IMR-90 (cell line): ENCODE measurements at regions not wholly inside any gene's neighbourhood (a gene's known extent, or its start where the extent isn't known, plus 50 kb on each side); places are given as distances from the start of the nearest gene placed in this dataset.

Source experiments
- ATAC-seq: fragments of 200-7000 bp; cut with Tn5 transposase; 2 replicates; pipeline ENCODE4 v1.9.1; 2020; ENCODE audit warnings: low read depth, mild to moderate bottlenecking, moderate library complexity
- BruUV-seq: library from RNA; stranded (reverse); fragments of 400-500 nt; replicated peaks from 2 replicates; lab custom pipeline; 2021; lab: Mats Ljungman, UMichigan
- CTCF ChIA-PET: fragments of 300-600 bp; formaldehyde crosslinking; extraction: SDS; loops from one replicate; lab custom pipeline; 2021; ENCODE audit warnings: antibody characterized with exemption; lab: Yijun Ruan, JAX
- POLR2A ChIA-PET: fragments of 300-600 bp; sonication (Branson Sonifier 250); formaldehyde crosslinking; loops from one replicate; lab custom pipeline; 2022; ENCODE audit warnings: antibody characterized with exemption; ENCODE audit not compliant: unreplicated experiment; lab: Charles Lee
- DNase-seq: peaks from one replicate; pipeline ENCODE4 v3.0.0; 2013
- H2AFZ ChIP-seq: replicated peaks from 2 replicates; pipeline ENCODE3; 2013; ENCODE audit warnings: low read length, mild to moderate bottlenecking; ENCODE audit not compliant: poor library complexity
- H2AK5ac ChIP-seq: 2 replicates; pipeline ENCODE4 v1.6.1; 2013; ENCODE audit warnings: low read depth, low read length, inconsistent platforms
- H2AK9ac ChIP-seq: replicated peaks from 2 replicates; pipeline ENCODE3; 2013; ENCODE audit warnings: mild to moderate bottlenecking, low read depth, low read length, moderate library complexity; ENCODE audit not compliant: poor library complexity
- H2BK120ac ChIP-seq: 2 replicates; pipeline ENCODE4 v1.6.1; 2013; ENCODE audit warnings: low read depth, low read length, inconsistent platforms
- H2BK15ac ChIP-seq: 3 replicates; pipeline ENCODE4 v1.6.1; 2013; ENCODE audit warnings: low read depth, low read length, inconsistent platforms
- H2BK20ac ChIP-seq: 2 replicates; pipeline ENCODE4 v1.6.1; 2013; ENCODE audit warnings: low read depth, mild to moderate bottlenecking, inconsistent platforms, low read length, moderate library complexity
- H2BK5ac ChIP-seq: 2 replicates; pipeline ENCODE4 v1.6.1; 2013; ENCODE audit warnings: mild to moderate bottlenecking, low read depth, low read length, inconsistent platforms; ENCODE audit not compliant: poor library complexity, severe bottlenecking
- H3K14ac ChIP-seq: replicated peaks from 2 replicates; pipeline ENCODE4 v1.6.1; 2013; ENCODE audit warnings: low read depth, low read length, inconsistent platforms
- H3K18ac ChIP-seq: 2 replicates; pipeline ENCODE4 v1.6.1; 2013; ENCODE audit warnings: low read depth, low read length, control low read depth
- H3K23ac ChIP-seq: 2 replicates; pipeline ENCODE4 v1.6.1; 2013; ENCODE audit warnings: low read depth, low read length, inconsistent platforms
- H3K27ac ChIP-seq: 2 replicates; pipeline ENCODE4 v1.5.1; 2013; ENCODE audit warnings: mild to moderate bottlenecking, control low read depth, low read length; ENCODE audit not compliant: insufficient read depth
- H3K27me3 ChIP-seq: 2 replicates; pipeline ENCODE4 v1.6.1; 2013; ENCODE audit warnings: low read length; ENCODE audit not compliant: control insufficient read depth, insufficient read depth
- H3K36me3 ChIP-seq: 2 replicates; pipeline ENCODE4 v1.6.1; 2013; ENCODE audit warnings: low read length, mixed read lengths; ENCODE audit not compliant: control insufficient read depth, insufficient read depth
- H3K4ac ChIP-seq: 2 replicates; pipeline ENCODE4 v1.6.1; 2013; ENCODE audit warnings: low read depth, low read length, inconsistent platforms
- H3K4me1 ChIP-seq: 2 replicates; pipeline ENCODE4 v1.6.1; 2013; ENCODE audit warnings: low read length, mixed read lengths; ENCODE audit not compliant: control insufficient read depth, insufficient read depth
- H3K4me2 ChIP-seq: 2 replicates; pipeline ENCODE4 v1.6.1; 2013; ENCODE audit warnings: low read depth, mild to moderate bottlenecking, control low read depth, low read length, moderate library complexity
- H3K4me3 ChIP-seq: 2 replicates; pipeline ENCODE4 v1.5.1; 2013; ENCODE audit warnings: low read depth, mild to moderate bottlenecking, control low read depth, low read length, moderate library complexity; ENCODE audit not compliant: insufficient read depth
- H3K56ac ChIP-seq: 2 replicates; pipeline ENCODE4 v1.6.1; 2013; ENCODE audit warnings: low read length, inconsistent platforms; ENCODE audit not compliant: insufficient read depth; ENCODE audit errors: extremely low read depth
- H3K79me1 ChIP-seq, 2 experiments: 2 replicates each; pipeline ENCODE4 v1.6.1; 2013; ENCODE audit warnings: low read length in 2 of 2, inconsistent platforms in 1 of 2, low read depth in 1 of 2
- H3K9ac ChIP-seq: 2 replicates; pipeline ENCODE4 v1.6.1; 2013; ENCODE audit warnings: low read depth, low read length, control low read depth
- H3K9me1 ChIP-seq: 2 replicates; pipeline ENCODE4 v1.6.1; 2013; ENCODE audit warnings: low read length, inconsistent platforms; ENCODE audit not compliant: insufficient read depth
- H3K9me3 ChIP-seq: 2 replicates; pipeline ENCODE4 v1.6.1; 2013; ENCODE audit warnings: low read length; ENCODE audit not compliant: control insufficient read depth, insufficient read depth
- H4K20me1 ChIP-seq: 2 replicates; pipeline ENCODE4 v1.6.1; 2013; ENCODE audit warnings: low read length, inconsistent platforms; ENCODE audit not compliant: insufficient read depth
- H4K5ac ChIP-seq: 2 replicates; pipeline ENCODE4 v1.6.1; 2013; ENCODE audit warnings: mild to moderate bottlenecking, low read depth, low read length, control low read depth
- H4K8ac ChIP-seq, 2 experiments: 2 replicates each; pipeline ENCODE4 v1.6.1; 2013; ENCODE audit warnings: low read depth in 2 of 2, low read length in 2 of 2, control low read depth in 1 of 2, inconsistent platforms in 1 of 2
- H4K91ac ChIP-seq: 2 replicates; pipeline ENCODE4 v1.6.1; 2013; ENCODE audit warnings: low read depth, low read length, inconsistent platforms; ENCODE audit not compliant: insufficient read depth
- ELK1 ChIP-seq: fragments of 150-350 bp; IDR thresholded peaks from 2 replicates; pipeline ENCODE4 v1.6.1; 2016; ENCODE audit warnings: low read depth, mild to moderate bottlenecking, low read length, moderate library complexity, borderline replicate concordance
- MXI1 ChIP-seq: IDR thresholded peaks from 2 replicates; pipeline ENCODE4 v1.6.1; 2012; ENCODE audit warnings: low read depth, mild to moderate bottlenecking, low read length, moderate library complexity, borderline replicate concordance
- RAD21 ChIP-seq: IDR thresholded peaks from 2 replicates; pipeline ENCODE4 v1.6.1; 2012; ENCODE audit warnings: low read length, improper control_type of control experiment
- RCOR1 ChIP-seq: IDR thresholded peaks from 2 replicates; pipeline ENCODE4 v1.6.1; 2012; ENCODE audit warnings: mild to moderate bottlenecking, low read length, improper control_type of control experiment; ENCODE audit not compliant: insufficient replicate concordance
- RFX5 ChIP-seq: IDR thresholded peaks from 2 replicates; pipeline ENCODE4 v1.8.0; 2012; ENCODE audit warnings: low read depth, mild to moderate bottlenecking, low read length, moderate library complexity
- WGBS, 2 experiments: methylation state at CpG; one replicate each; pipeline versions ENCODE4 v1.1.5 to v1.1.7; 2013; ENCODE audit warnings: missing lambda C conversion rate in 2 of 2; ENCODE audit not compliant: insufficient read length in 1 of 2; ENCODE audit errors: extremely low coverage in 2 of 2; 5-methylcytosine and 5-hydroxymethylcytosine counted together
- dilution Hi-C: fragments of 300-500 bp; cut with HindIII; formaldehyde crosslinking; loops from one replicate; pipeline ENCODE4 v1.14.3; 2018; ENCODE audit warnings: low sequenced_read_pairs; ENCODE audit not compliant: unreplicated experiment
- in situ Hi-C: fragments of 300-500 bp; cut with MboI; formaldehyde crosslinking; loops from 3 replicates; pipeline ENCODE4 v1.14.3; 2019; ENCODE audit warnings: low sequenced_read_pairs, inconsistent platforms, mixed read lengths
- intact Hi-C: fragments of 100-400 bp; cut with micrococcal nuclease; formaldehyde crosslinking; loops from 2 replicates; pipeline ENCODE4 v1.10.0; 2022

GRCh38 chr13:109906976-109907375, 120.6 kb upstream of the IRS2 start:
- no peak overlapping the region for H4K5ac ChIP-seq
- POLR2A ChIA-PET: no interaction called here
- peaks cover 1% of the 10 kb centered on the region; the same call in 1 of the 2 replicates for H3K4me1 ChIP-seq
- no peak overlapping the region for H3K27ac ChIP-seq
- in situ Hi-C loops (no loop called here), intact Hi-C loops (no loop called here), dilution Hi-C loops (no loop called here)
- no peak overlapping the region for H2BK15ac ChIP-seq
- 0 out of 2 replicates have a peak, but pooled peaks cover 2% of the 10 kb centered on the region for H3K9me3 ChIP-seq
- H3K9me1 ChIP-seq: no peaks in the 10 kb centered on the region
- whole genome bisulfite sequencing, 2 experiments: no CpG with 5 or more reads among the region's 3 CpGs
- peaks cover 3% of the 10 kb centered on the region; the same call in 1 of the 2 replicates for H3K27me3 ChIP-seq
- no peak overlapping the region for H3K4ac ChIP-seq
- H3K79me1 ChIP-seq: no peaks in the 10 kb centered on the region
- H3K4me3 ChIP-seq: no peak overlapping the region
- H4K20me1 ChIP-seq: no peaks in the 10 kb centered on the region
- ATAC-seq (0 out of 2 replicates have a peak, but pooled peaks have one; percentile 46), DNase-seq (no peak)
- no peak overlapping the region for H3K18ac ChIP-seq
- TF ChIP-seq MXI1 (no peak), RFX5 (no peak), ELK1 (no peak), RCOR1 (no peak), RAD21 (no peak)
- H3K36me3 ChIP-seq: no peaks in the 10 kb centered on the region
- H2BK20ac ChIP-seq: no peak overlapping the region
- CTCF ChIA-PET: no interaction called here
- no peak overlapping the region for H2AK9ac ChIP-seq
- H4K91ac ChIP-seq: no peak overlapping the region
- no peak overlapping the region for H3K23ac ChIP-seq
- H2BK5ac ChIP-seq: no peak overlapping the region
- H3K4me2 ChIP-seq: no peak overlapping the region
- no peak overlapping the region for H3K56ac ChIP-seq
- no peak overlapping the region for H2BK120ac ChIP-seq
- H3K14ac ChIP-seq: no peak overlapping the region
- no peak overlapping the region for H2AK5ac ChIP-seq
- H3K9ac ChIP-seq: no peak overlapping the region
- no peak overlapping the region for H4K8ac ChIP-seq
- H2AFZ ChIP-seq: no peak overlapping the region
- no TSS peak for BruUV-seq
